Endodermal cell (in vitro differentiated cells): ENCODE measurements at regions not wholly inside any gene's neighbourhood (a gene's known extent, or its start where the extent isn't known, plus 50 kb on each side); places are given as distances from the start of the nearest gene placed in this dataset.
A peak's percentile ranks its signal among the peaks of the same experiment; 100 is the strongest.

ENCODE experiments used
- DNase-seq: peaks from one replicate; pipeline ENCODE4 v3.0.0-alpha.2; 2017
- H3K27ac ChIP-seq: 2 replicates; pipeline ENCODE4 v1.5.1; 2013; ENCODE audit warnings: mild to moderate bottlenecking, low read depth, low read length, moderate library complexity
- H3K27me3 ChIP-seq: 2 replicates; pipeline ENCODE4 v1.6.1; 2013; ENCODE audit warnings: mild to moderate bottlenecking, low read length, moderate library complexity; ENCODE audit not compliant: insufficient read depth, control insufficient read depth, poor library complexity, severe bottlenecking
- H3K36me3 ChIP-seq: 2 replicates; pipeline ENCODE4 v1.7.0; 2013; ENCODE audit warnings: mild to moderate bottlenecking, low read length, moderate library complexity; ENCODE audit not compliant: control insufficient read depth, insufficient read depth
- H3K4me1 ChIP-seq: one replicate; pipeline ENCODE4 v1.7.0; 2013; ENCODE audit warnings: low read length; ENCODE audit not compliant: control insufficient read depth, insufficient read depth
- H3K4me3 ChIP-seq: 2 replicates; pipeline ENCODE4 v1.5.1; 2013; ENCODE audit warnings: mild to moderate bottlenecking, low read length, moderate library complexity
- H3K9ac ChIP-seq: 2 replicates; pipeline ENCODE4 v1.6.1; 2013; ENCODE audit warnings: mild to moderate bottlenecking, low read length, moderate library complexity; ENCODE audit not compliant: poor library complexity, severe bottlenecking; ENCODE audit errors: extremely low read depth
- H3K9me3 ChIP-seq: 2 replicates; pipeline ENCODE4 v1.6.1; 2013; ENCODE audit warnings: mild to moderate bottlenecking, low read length, moderate library complexity; ENCODE audit not compliant: control insufficient read depth
- H3K27ac Mint-ChIP-seq: 2 replicates; pipeline ENCODE4 v1.8.0; 2020; ENCODE audit warnings: mixed read lengths
- H3K27me3 Mint-ChIP-seq: 2 replicates; pipeline ENCODE4 v1.8.0; 2021; ENCODE audit warnings: mild to moderate bottlenecking, mixed read lengths; ENCODE audit not compliant: insufficient read depth
- H3K36me3 Mint-ChIP-seq: 2 replicates; pipeline ENCODE4 v1.8.0; 2020; ENCODE audit warnings: low read depth, mixed read lengths
- H3K4me1 Mint-ChIP-seq: 2 replicates; pipeline ENCODE4 v1.8.0; 2020; ENCODE audit warnings: mixed read lengths
- H3K4me3 Mint-ChIP-seq: 2 replicates; pipeline ENCODE4 v1.8.0; 2020; ENCODE audit warnings: mild to moderate bottlenecking, moderate library complexity, mixed read lengths
- H3K9me3 Mint-ChIP-seq: 2 replicates; pipeline ENCODE4 v1.8.0; 2020; ENCODE audit warnings: mild to moderate bottlenecking, mixed read lengths
- WGBS, 2 experiments: methylation state at CpG; one replicate each; pipeline versions ENCODE4 v1.1.5 to v1.1.7; 2013; ENCODE audit warnings: missing lambda C conversion rate in 2 of 2, mixed read lengths in 1 of 2; ENCODE audit not compliant: insufficient coverage in 1 of 2, insufficient read length in 1 of 2; 5-methylcytosine and 5-hydroxymethylcytosine counted together
- TF ChIP-seq, protein P1 (sequence below): fragments of 200-600 bp; sonication (generic); conservative IDR thresholded peaks from 2 replicates; pipeline ENCODE4 v1.5.0; 2021; ENCODE audit warnings: antibody characterized with exemption, mild to moderate bottlenecking

DNA sequence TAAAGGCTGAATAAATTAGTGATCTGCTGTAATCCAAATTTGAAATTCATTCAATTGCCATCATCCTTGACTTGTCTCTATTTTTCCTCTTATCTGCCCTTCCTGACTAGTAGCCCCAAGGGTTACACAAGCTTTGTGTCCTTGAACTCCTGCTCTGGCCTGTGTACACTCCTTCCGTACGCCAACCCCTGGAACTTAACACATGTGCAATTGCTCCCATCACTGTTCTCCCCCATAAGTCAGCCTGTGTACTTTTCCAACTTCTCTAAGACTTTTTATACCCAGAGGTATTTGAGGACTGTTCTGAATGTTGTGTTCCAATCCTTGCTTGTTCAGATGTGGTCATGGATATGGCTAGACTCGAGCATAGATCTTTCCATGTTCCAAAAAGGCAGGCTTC is 171.1 kb upstream of the G2E3 start:
- TF ChIP-seq, protein P1, sequence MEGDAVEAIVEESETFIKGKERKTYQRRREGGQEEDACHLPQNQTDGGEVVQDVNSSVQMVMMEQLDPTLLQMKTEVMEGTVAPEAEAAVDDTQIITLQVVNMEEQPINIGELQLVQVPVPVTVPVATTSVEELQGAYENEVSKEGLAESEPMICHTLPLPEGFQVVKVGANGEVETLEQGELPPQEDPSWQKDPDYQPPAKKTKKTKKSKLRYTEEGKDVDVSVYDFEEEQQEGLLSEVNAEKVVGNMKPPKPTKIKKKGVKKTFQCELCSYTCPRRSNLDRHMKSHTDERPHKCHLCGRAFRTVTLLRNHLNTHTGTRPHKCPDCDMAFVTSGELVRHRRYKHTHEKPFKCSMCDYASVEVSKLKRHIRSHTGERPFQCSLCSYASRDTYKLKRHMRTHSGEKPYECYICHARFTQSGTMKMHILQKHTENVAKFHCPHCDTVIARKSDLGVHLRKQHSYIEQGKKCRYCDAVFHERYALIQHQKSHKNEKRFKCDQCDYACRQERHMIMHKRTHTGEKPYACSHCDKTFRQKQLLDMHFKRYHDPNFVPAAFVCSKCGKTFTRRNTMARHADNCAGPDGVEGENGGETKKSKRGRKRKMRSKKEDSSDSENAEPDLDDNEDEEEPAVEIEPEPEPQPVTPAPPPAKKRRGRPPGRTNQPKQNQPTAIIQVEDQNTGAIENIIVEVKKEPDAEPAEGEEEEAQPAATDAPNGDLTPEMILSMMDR = no peak
- Mint-ChIP-seq H3K27ac (no peak overlapping the region), H3K9me3 (no peaks in the 10 kb centered on the region), H3K36me3 (no peaks in the 10 kb centered on the region), H3K4me1 (peaks cover 15% of the 10 kb centered on the region), H3K4me3 (no peak overlapping the region), H3K27me3 (no peaks in the 10 kb centered on the region)
- Histone ChIP-seq H3K27ac (no peak overlapping the region), H3K9me3 (no peaks in the 10 kb centered on the region), H3K4me3 (no peak overlapping the region), H3K27me3 (no peaks in the 10 kb centered on the region), H3K36me3 (no peaks in the 10 kb centered on the region), H3K4me1 (peaks cover 6% of the 10 kb centered on the region), H3K9ac (no peak overlapping the region)
- WGBS, 2 experiments = 83 to 94% methylated on average over 2 to 3 of the region's 3 CpGs
- DNase-seq = no peak

- WGBS, 2 experiments = 92 to 100% methylated on average over 4 to 6 of the region's 6 CpGs
- Histone ChIP-seq H3K4me1 (peaks cover 6% of the 10 kb centered on the region), H3K36me3 (no peaks in the 10 kb centered on the region), H3K4me3 (no peak overlapping the region), H3K9ac (no peak overlapping the region), H3K27me3 (no peaks in the 10 kb centered on the region), H3K27ac (no peak overlapping the region), H3K9me3 (no peaks in the 10 kb centered on the region)
- Mint-ChIP-seq H3K9me3 (no peaks in the 10 kb centered on the region), H3K27ac (no peak overlapping the region), H3K36me3 (no peaks in the 10 kb centered on the region), H3K4me3 (no peak overlapping the region), H3K4me1 (peaks cover 16% of the 10 kb centered on the region), H3K27me3 (no peaks in the 10 kb centered on the region)
- TF ChIP-seq, protein P1 = no peak
- DNase-seq = no peak
Observed at GRCh38 chr14:30389134-30389876, 169.7 kb upstream of the G2E3 start.

DNA sequence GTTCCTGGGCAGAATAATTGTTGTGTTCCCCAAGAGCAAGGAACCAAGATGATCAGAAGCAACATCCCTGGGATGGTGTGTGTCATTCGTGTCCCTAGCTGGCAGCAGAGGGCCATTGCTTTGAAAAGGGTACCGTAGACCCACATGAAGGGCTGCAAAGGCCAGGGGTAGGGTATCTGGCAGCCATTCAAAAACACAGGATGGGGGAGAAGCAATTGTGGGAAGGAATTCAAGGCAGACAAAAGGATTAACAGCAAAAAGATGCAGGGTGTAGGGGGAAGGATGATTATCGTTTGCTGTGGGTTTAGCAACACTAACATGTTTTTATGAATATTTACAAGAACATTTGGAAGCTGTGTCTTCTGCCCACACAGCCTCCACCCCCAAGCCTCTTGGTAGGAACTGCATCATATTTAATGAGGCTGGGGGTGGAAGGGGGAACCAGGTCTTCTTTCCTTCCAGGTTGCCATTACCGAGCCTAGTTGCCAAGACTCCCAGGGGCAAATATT is 169.0 kb upstream of the G2E3 start:
- peak; percentile 50 for DNase-seq
- Histone ChIP-seq H3K4me1 (peaks cover 6% of the 10 kb centered on the region), H3K9ac (no peak overlapping the region), H3K9me3 (no peaks in the 10 kb centered on the region), H3K36me3 (no peaks in the 10 kb centered on the region), H3K27me3 (no peaks in the 10 kb centered on the region), H3K4me3 (no peak overlapping the region), H3K27ac (no peak overlapping the region)
- TF ChIP-seq, protein P1 = peak; percentile 30
- Mint-ChIP-seq H3K36me3 (no peaks in the 10 kb centered on the region), H3K4me3 (no peak overlapping the region), H3K9me3 (no peaks in the 10 kb centered on the region), H3K4me1 (peaks cover 16% of the 10 kb centered on the region), H3K27ac (no peak overlapping the region), H3K27me3 (no peaks in the 10 kb centered on the region)
- WGBS, 2 experiments = 63 to 82% methylated on average over 1 to 4 of the region's 4 CpGs
